HUDEP-2 (cell line): ENCODE measurements at regions not wholly inside any gene's neighbourhood (a gene's known extent, or its start where the extent isn't known, plus 50 kb on each side); places are given as distances from the start of the nearest gene placed in this dataset.
"Not testable (repeated sequence)": the region's sequence is repeated elsewhere in the genome, so short reads cannot be mapped to it uniquely, and the experiment has no call there.

Experiments used
- DNase-seq, 76 experiments: peaks; one replicate each; lab custom pipeline; 2025; ENCODE audit not compliant: unreplicated experiment in 76 of 76; lab: John Stamatoyannopoulos, UW

DNA sequence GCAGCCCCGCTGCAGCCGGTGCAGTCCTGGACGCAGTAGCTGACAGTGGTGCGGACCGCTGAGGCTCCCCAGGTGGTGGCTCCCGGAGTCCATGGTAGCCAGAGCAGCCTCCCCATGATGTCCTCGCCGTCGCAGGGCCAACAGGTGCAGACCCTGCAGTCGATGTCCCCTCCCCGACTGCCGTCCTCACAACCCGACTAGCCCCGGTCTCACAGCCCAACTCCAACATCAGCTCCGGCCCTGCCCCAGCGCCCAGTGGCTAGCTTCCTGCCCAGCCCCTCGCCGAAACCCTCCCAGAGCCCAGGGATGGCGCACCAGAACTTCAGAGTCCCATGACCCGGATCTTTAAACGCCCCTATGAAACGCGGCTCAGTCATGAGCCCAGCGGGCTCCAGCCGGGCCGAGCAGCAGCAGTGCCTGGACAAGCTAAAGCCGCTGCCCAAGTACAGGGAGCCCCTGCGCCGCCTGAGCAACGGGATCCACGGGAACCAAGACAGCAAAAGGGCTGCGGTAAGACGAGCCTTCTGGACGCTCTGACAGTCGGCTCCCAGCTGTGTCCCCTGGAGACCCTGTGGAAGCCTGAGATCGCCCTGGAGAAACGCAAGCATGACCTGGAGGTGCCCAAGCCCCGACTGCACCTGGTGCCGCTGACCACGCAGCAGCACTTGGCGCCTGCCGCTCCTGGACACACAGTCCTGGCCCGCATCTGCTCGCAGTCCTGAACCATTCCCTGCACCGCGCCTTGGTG lies 53.8 kb upstream of the TUBA3E start:
- DNase-seq = no peak

DNA sequence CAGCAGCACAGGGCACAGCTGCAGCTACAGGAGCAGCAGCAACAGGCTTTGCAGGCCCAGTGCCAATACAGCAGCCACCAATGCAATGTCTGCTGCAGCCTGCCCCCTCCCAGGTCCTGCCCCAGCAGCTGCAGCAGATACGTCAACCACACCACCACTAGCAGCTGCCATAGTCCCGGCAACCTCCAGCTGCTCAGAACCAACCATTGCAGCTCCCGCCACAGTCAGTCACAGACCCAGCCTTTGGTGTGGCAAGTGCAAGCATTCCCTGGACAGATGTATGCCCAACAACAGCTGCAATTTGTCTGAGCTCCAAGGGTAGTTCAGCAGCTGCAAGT lies 53.3 kb upstream of the TUBA3E start:
- no peak for DNase-seq

GRCh38 chr2:130248355-130248754 lies 50.1 kb upstream of the TUBA3E start:
- DNase-seq = not testable (repeated sequence)
